GM19468 (cell line): ENCODE measurements at regions not wholly inside any gene's neighbourhood (a gene's known extent, or its start where the extent isn't known, plus 50 kb on each side); places are given as distances from the start of the nearest gene placed in this dataset.
"Not testable (repeated sequence)": the region's sequence is repeated elsewhere in the genome, so short reads cannot be mapped to it uniquely, and the experiment has no call there.

Experiments used
- ATAC-seq: cut with Tn5 transposase; IDR thresholded peaks from one replicate; pipeline ENCODE4 v1.9.1; 2021; ENCODE audit warnings: mild to moderate bottlenecking, moderate library complexity, moderate number of reproducible peaks; ENCODE audit not compliant: unreplicated experiment; ENCODE audit errors: extremely low read depth

GRCh38 chr7:48992816-48993215 lies 68.5 kb downstream of the CDC14C start:
- ATAC-seq: no peak

GRCh38 chr7:49001610-49002033 lies 77.3 kb downstream of the CDC14C start:
- peak; percentile 68 for ATAC-seq

GRCh38 chr7:49010717-49011116 lies 86.4 kb downstream of the CDC14C start:
- ATAC-seq: no peak

- no peak for ATAC-seq
These were observed 90.5 kb downstream of the CDC14C start for GRCh38 chr7:49014870-49015269.

- ATAC-seq: no peak
These were observed 95.8 kb downstream of the CDC14C start for GRCh38 chr7:49020145-49020544.

GRCh38 chr7:49022448-49022847 lies 98.1 kb downstream of the CDC14C start:
- ATAC-seq: no peak

GRCh38 chr7:49023345-49024328 lies 99.3 kb downstream of the CDC14C start:
- no peak for ATAC-seq

GRCh38 chr7:49030221-49030620 lies 105.9 kb downstream of the CDC14C start:
- no peak for ATAC-seq

GRCh38 chr7:49033140-49033539 lies 108.8 kb downstream of the CDC14C start:
- not testable (repeated sequence) for ATAC-seq

GRCh38 chr7:49037346-49038210 lies 113.2 kb downstream of the CDC14C start:
- ATAC-seq: no peak

GRCh38 chr7:49038821-49039358 lies 114.5 kb downstream of the CDC14C start:
- ATAC-seq: no peak

- no peak for ATAC-seq
These were observed 136.4 kb downstream of the CDC14C start for GRCh38 chr7:49060743-49061142.

- ATAC-seq: no peak
These were observed 150.2 kb downstream of the CDC14C start for GRCh38 chr7:49074538-49074937.

- ATAC-seq: no peak
These were observed 156.6 kb downstream of the CDC14C start for GRCh38 chr7:49080896-49081475.

GRCh38 chr7:49088017-49088416 lies 163.7 kb downstream of the CDC14C start:
- ATAC-seq: no peak

GRCh38 chr7:49089717-49090116 lies 165.4 kb downstream of the CDC14C start:
- no peak for ATAC-seq

- ATAC-seq: no peak
These were observed 166.7 kb downstream of the CDC14C start for GRCh38 chr7:49091089-49091488.

GRCh38 chr7:49091519-49091918 lies 167.2 kb downstream of the CDC14C start:
- ATAC-seq: no peak

- ATAC-seq: no peak
These were observed 168.9 kb downstream of the CDC14C start for GRCh38 chr7:49093218-49093617.

GRCh38 chr7:49094866-49095265 lies 170.5 kb downstream of the CDC14C start:
- no peak for ATAC-seq
